ENCODE measurements at regions not wholly inside any gene's neighbourhood (a gene's known extent, or its start where the extent isn't known, plus 50 kb on each side); places are given as distances from the start of the nearest gene placed in this dataset.

GRCh38 chr6:164133095-164133494, 718.6 kb downstream of the QKI start:
- no peak for TF ChIP-seq POLR2A (IDR thresholded peaks at IDR 0.05)
- TF ChIP-seq CTCF (IDR thresholded peaks at IDR 0.05 in 4 of 5, conservative IDR thresholded peaks at IDR 0.05 in 1 of 5), result no peak
- H3K9me3 ChIP-seq, result no peaks in the 10 kb centered on the region
- H3K4me1 ChIP-seq, result no peaks in the 10 kb centered on the region
- ATAC-seq, result no peak
- intact Hi-C loops (cut with DNase I; ENCODE audit: low total_unique reads) (no loop called here), in situ Hi-C loops (cut with MboI; ENCODE audit: low sequenced_read_pairs in 4 of 4) (no loop called here)
- H3K27ac ChIP-seq, result no peak overlapping the region
- no peaks in the 10 kb centered on the region for H3K27me3 ChIP-seq
- H3K36me3 ChIP-seq, result no peaks in the 10 kb centered on the region
- H3K4me3 ChIP-seq, result no peak overlapping the region
- DNase-seq, result no peak

GRCh38 chr6:164130585-164130984, 716.1 kb downstream of the QKI start:
- no peak for TF ChIP-seq CTCF (IDR thresholded peaks at IDR 0.05 in 4 of 5, conservative IDR thresholded peaks at IDR 0.05 in 1 of 5)
- no peak for TF ChIP-seq POLR2A (IDR thresholded peaks at IDR 0.05)
- H3K4me3 ChIP-seq, result no peak overlapping the region
- H3K4me1 ChIP-seq, result no peaks in the 10 kb centered on the region
- DNase-seq, result no peak
- H3K9me3 ChIP-seq, result no peaks in the 10 kb centered on the region
- no peaks in the 10 kb centered on the region for H3K36me3 ChIP-seq
- intact Hi-C loops (cut with DNase I; ENCODE audit: low total_unique reads) (no loop called here), in situ Hi-C loops (cut with MboI; ENCODE audit: low sequenced_read_pairs in 4 of 4) (no loop called here)
- H3K27ac ChIP-seq, result no peak overlapping the region
- no peak for ATAC-seq
- H3K27me3 ChIP-seq, result no peaks in the 10 kb centered on the region

- TF ChIP-seq CTCF (IDR thresholded peaks at IDR 0.05 in 4 of 5, conservative IDR thresholded peaks at IDR 0.05 in 1 of 5), result no peak
- TF ChIP-seq POLR2A (IDR thresholded peaks at IDR 0.05), result no peak
- Histone ChIP-seq H3K4me1 (no peaks in the 10 kb centered on the region), H3K4me3 (no peak overlapping the region), H3K27me3 (no peaks in the 10 kb centered on the region), H3K36me3 (no peaks in the 10 kb centered on the region), H3K9me3 (no peaks in the 10 kb centered on the region), H3K27ac (no peak overlapping the region)
- DNase-seq, result peak in 1 of 2 donors; percentile 18
- ATAC-seq, result no peak
- intact Hi-C loops (cut with DNase I; ENCODE audit: low total_unique reads), result no loop called here
- in situ Hi-C loops (cut with MboI; ENCODE audit: low sequenced_read_pairs in 4 of 4), result no loop called here
These were observed 715.6 kb downstream of the QKI start for GRCh38 chr6:164130151-164130550.

GRCh38 chr6:164129218-164129617, 714.7 kb downstream of the QKI start:
- in situ Hi-C loops (cut with MboI; ENCODE audit: low sequenced_read_pairs in 4 of 4) (no loop called here), intact Hi-C loops (cut with DNase I; ENCODE audit: low total_unique reads) (no loop called here)
- Histone ChIP-seq H3K36me3 (no peaks in the 10 kb centered on the region), H3K4me3 (no peak overlapping the region), H3K9me3 (no peaks in the 10 kb centered on the region), H3K27me3 (no peaks in the 10 kb centered on the region), H3K4me1 (no peaks in the 10 kb centered on the region), H3K27ac (no peak overlapping the region)
- ATAC-seq, result no peak
- no peak for DNase-seq
- no peak for TF ChIP-seq CTCF (IDR thresholded peaks at IDR 0.05 in 4 of 5, conservative IDR thresholded peaks at IDR 0.05 in 1 of 5)
- TF ChIP-seq POLR2A (IDR thresholded peaks at IDR 0.05), result no peak

- Histone ChIP-seq H3K4me3 (no peak overlapping the region), H3K27ac (no peak overlapping the region), H3K9me3 (no peaks in the 10 kb centered on the region), H3K4me1 (no peaks in the 10 kb centered on the region), H3K27me3 (no peaks in the 10 kb centered on the region), H3K36me3 (no peaks in the 10 kb centered on the region)
- ATAC-seq (no peak), DNase-seq (no peak)
- in situ Hi-C loops (cut with MboI; ENCODE audit: low sequenced_read_pairs in 4 of 4) (no loop called here), intact Hi-C loops (cut with DNase I; ENCODE audit: low total_unique reads) (no loop called here)
- TF ChIP-seq POLR2A (IDR thresholded peaks at IDR 0.05) (no peak), CTCF (IDR thresholded peaks at IDR 0.05 in 4 of 5, conservative IDR thresholded peaks at IDR 0.05 in 1 of 5) (no peak)
These were observed 713.6 kb downstream of the QKI start for GRCh38 chr6:164128101-164128500.

Measured in gastrocnemius medialis (tissue), 4 donors.